ENCODE measurements at regions not wholly inside any gene's neighbourhood (a gene's known extent, or its start where the extent isn't known, plus 50 kb on each side); places are given as distances from the start of the nearest gene placed in this dataset.

GRCh38 chr7:22935269-22935668 is 78.7 kb downstream of the HYCC1 start:
- TF ChIP-seq CTCF (IDR thresholded peaks at IDR 0.05) (no peak), POLR2A (IDR thresholded peaks at IDR 0.05) (no peak)

All from esophagus squamous epithelium (tissue), 4 donors.